ENCODE measurements at regions not wholly inside any gene's neighbourhood (a gene's known extent, or its start where the extent isn't known, plus 50 kb on each side); places are given as distances from the start of the nearest gene placed in this dataset.

DNA sequence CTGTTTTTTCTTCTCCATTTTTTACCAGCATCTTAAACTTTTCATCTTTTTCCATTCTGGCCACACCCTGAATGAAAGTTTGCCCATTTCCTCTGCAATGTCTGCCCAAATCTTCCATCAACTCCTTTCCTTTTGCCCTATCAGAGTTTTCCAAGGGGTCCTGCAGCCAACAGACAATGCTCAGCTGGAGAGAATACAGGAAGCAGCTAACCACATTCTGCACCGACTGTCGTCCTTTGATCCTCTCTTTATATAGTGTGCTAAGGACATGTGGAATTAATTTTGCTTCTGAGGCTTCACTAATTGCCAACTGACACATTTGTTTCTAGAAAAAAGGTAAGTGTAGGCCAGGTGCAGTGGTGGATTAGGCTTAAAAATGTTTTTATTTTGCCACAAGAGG, 50.5 kb upstream of the DLX2 start:
- Histone ChIP-seq H3K36me3 (ENCODE audit: control insufficient read depth, insufficient read depth, low read length) (no peaks in the 10 kb centered on the region), H3K27me3 (ENCODE audit: control insufficient read depth, insufficient read depth, low read length) (peaks cover 3% of the 10 kb centered on the region)
- DNase-seq = no peak

GRCh38 chr2:172153757-172154156, 51.1 kb upstream of the DLX2 start:
- no peak for DNase-seq
- no peaks in the 10 kb centered on the region for H3K9me3 ChIP-seq (replicated peaks; ENCODE audit: control insufficient read depth, low read depth, low read length)
- H3K27ac ChIP-seq (ENCODE audit: low read length) = no peak overlapping the region
- peaks cover 3% of the 10 kb centered on the region for H3K27me3 ChIP-seq (ENCODE audit: control insufficient read depth, insufficient read depth, low read length)
- no peak overlapping the region for H3K4me3 ChIP-seq (ENCODE audit: low read length)
- no peaks in the 10 kb centered on the region for H3K36me3 ChIP-seq (ENCODE audit: control insufficient read depth, insufficient read depth, low read length)
- no peaks in the 10 kb centered on the region for H3K4me1 ChIP-seq (ENCODE audit: control insufficient read depth, insufficient read depth, low read length)

More for the DNA sequence above, 50.5 kb upstream of the DLX2 start:
- no peaks in the 10 kb centered on the region for H3K4me1 ChIP-seq (ENCODE audit: control insufficient read depth, insufficient read depth, low read length)
- WGBS (ENCODE audit: insufficient coverage) = no CpG with 5 or more reads among the region's 2 CpGs
- H3K9me3 ChIP-seq (replicated peaks; ENCODE audit: control insufficient read depth, low read depth, low read length) = no peaks in the 10 kb centered on the region
- H3K27ac ChIP-seq (ENCODE audit: low read length) = no peak overlapping the region
- no peak overlapping the region for H3K4me3 ChIP-seq (ENCODE audit: low read length)

DNA sequence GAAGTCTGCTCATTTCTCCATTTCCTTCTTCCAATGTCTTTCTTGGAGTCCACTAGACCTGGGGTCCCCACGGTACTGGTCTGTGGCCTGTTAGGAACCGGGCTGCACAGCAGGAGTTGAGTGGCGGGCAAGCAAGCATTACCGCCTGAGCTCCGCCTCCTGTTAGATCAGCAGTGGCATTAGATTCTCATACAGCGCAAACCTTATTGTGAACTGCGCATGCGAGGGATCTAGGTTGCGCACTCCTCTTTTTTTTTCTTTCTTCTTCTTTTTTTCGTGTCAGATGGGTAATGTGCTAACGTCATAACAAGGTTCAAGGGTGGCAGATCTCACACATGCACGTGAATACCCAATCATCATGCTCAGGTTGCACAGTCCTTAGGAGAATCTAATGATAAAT, 53.1 kb upstream of the DLX2 start:
- 82% methylated on average over 9 of the region's 12 CpGs for WGBS (ENCODE audit: insufficient coverage)
- Histone ChIP-seq H3K4me1 (ENCODE audit: control insufficient read depth, insufficient read depth, low read length) (no peaks in the 10 kb centered on the region), H3K27me3 (ENCODE audit: control insufficient read depth, insufficient read depth, low read length) (peaks cover 3% of the 10 kb centered on the region), H3K9me3 (replicated peaks; ENCODE audit: control insufficient read depth, low read depth, low read length) (peaks cover 2% of the 10 kb centered on the region), H3K36me3 (ENCODE audit: control insufficient read depth, insufficient read depth, low read length) (no peaks in the 10 kb centered on the region), H3K27ac (ENCODE audit: low read length) (no peak overlapping the region), H3K4me3 (ENCODE audit: low read length) (no peak overlapping the region)
- no peak for DNase-seq

- Histone ChIP-seq H3K4me3 (ENCODE audit: low read length) (no peak overlapping the region), H3K27ac (ENCODE audit: low read length) (no peak overlapping the region), H3K9me3 (replicated peaks; ENCODE audit: control insufficient read depth, low read depth, low read length) (peaks cover 4% of the 10 kb centered on the region), H3K36me3 (ENCODE audit: control insufficient read depth, insufficient read depth, low read length) (no peaks in the 10 kb centered on the region), H3K27me3 (ENCODE audit: control insufficient read depth, insufficient read depth, low read length) (peaks cover under 1% of the 10 kb centered on the region), H3K4me1 (ENCODE audit: control insufficient read depth, insufficient read depth, low read length) (no peaks in the 10 kb centered on the region)
- WGBS (ENCODE audit: insufficient coverage) = no CpG with 5 or more reads among the region's 1 CpG
- no peak for DNase-seq
These were observed 58.1 kb upstream of the DLX2 start for GRCh38 chr2:172160839-172161238.

GRCh38 chr2:172162225-172162733, 59.6 kb upstream of the DLX2 start:
- Histone ChIP-seq H3K27me3 (ENCODE audit: control insufficient read depth, insufficient read depth, low read length) (no peaks in the 10 kb centered on the region), H3K27ac (ENCODE audit: low read length) (no peak overlapping the region), H3K9me3 (replicated peaks; ENCODE audit: control insufficient read depth, low read depth, low read length) (peaks cover 4% of the 10 kb centered on the region), H3K4me1 (ENCODE audit: control insufficient read depth, insufficient read depth, low read length) (no peaks in the 10 kb centered on the region), H3K36me3 (ENCODE audit: control insufficient read depth, insufficient read depth, low read length) (no peaks in the 10 kb centered on the region), H3K4me3 (ENCODE audit: low read length) (no peak overlapping the region)
- whole genome bisulfite sequencing (ENCODE audit: insufficient coverage) = 69% methylated on average over 6 of the region's 7 CpGs
- no peak for DNase-seq

GRCh38 chr2:172162739-172163336, 60.1 kb upstream of the DLX2 start:
- H3K27me3 ChIP-seq (ENCODE audit: control insufficient read depth, insufficient read depth, low read length) = no peaks in the 10 kb centered on the region
- 93% methylated on average over 3 of the region's 9 CpGs for WGBS (ENCODE audit: insufficient coverage)
- peaks cover 4% of the 10 kb centered on the region for H3K9me3 ChIP-seq (replicated peaks; ENCODE audit: control insufficient read depth, low read depth, low read length)
- H3K36me3 ChIP-seq (ENCODE audit: control insufficient read depth, insufficient read depth, low read length) = no peaks in the 10 kb centered on the region
- no peaks in the 10 kb centered on the region for H3K4me1 ChIP-seq (ENCODE audit: control insufficient read depth, insufficient read depth, low read length)
- H3K27ac ChIP-seq (ENCODE audit: low read length) = no peak overlapping the region
- DNase-seq = no peak
- no peak overlapping the region for H3K4me3 ChIP-seq (ENCODE audit: low read length)

GRCh38 chr2:172168917-172169346, 66.2 kb upstream of the DLX2 start:
- Histone ChIP-seq H3K36me3 (ENCODE audit: control insufficient read depth, insufficient read depth, low read length) (no peaks in the 10 kb centered on the region), H3K27ac (ENCODE audit: low read length) (no peak overlapping the region), H3K27me3 (ENCODE audit: control insufficient read depth, insufficient read depth, low read length) (peaks cover 21% of the 10 kb centered on the region), H3K4me1 (ENCODE audit: control insufficient read depth, insufficient read depth, low read length) (peaks cover 3% of the 10 kb centered on the region), H3K9me3 (replicated peaks; ENCODE audit: control insufficient read depth, low read depth, low read length) (no peaks in the 10 kb centered on the region), H3K4me3 (ENCODE audit: low read length) (no peak overlapping the region)
- WGBS (ENCODE audit: insufficient coverage) = no CpG with 5 or more reads among the region's 3 CpGs
- DNase-seq = no peak

DNA sequence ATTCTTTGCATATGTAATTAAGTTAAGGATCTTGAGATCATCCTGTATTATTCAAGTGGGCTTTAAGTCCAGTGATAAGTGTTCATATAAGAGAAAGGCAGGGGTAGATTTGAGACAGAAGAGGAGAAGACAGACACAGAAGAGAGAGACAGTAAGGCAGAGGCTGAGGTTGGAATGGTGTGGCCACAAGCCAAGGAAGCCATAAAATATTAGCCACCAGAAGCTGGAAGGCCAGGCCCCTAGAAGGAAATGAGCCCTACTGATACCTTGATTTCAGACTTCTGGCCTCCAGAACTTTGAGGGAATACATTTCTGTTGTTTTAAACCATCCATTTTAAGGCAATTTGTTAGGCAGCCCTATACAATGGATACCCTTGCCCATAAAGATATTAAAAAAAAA, 66.9 kb upstream of the DLX2 start:
- no peak overlapping the region for H3K27ac ChIP-seq (ENCODE audit: low read length)
- no peaks in the 10 kb centered on the region for H3K9me3 ChIP-seq (replicated peaks; ENCODE audit: control insufficient read depth, low read depth, low read length)
- H3K4me3 ChIP-seq (ENCODE audit: low read length) = no peak overlapping the region
- peaks cover 3% of the 10 kb centered on the region for H3K4me1 ChIP-seq (ENCODE audit: control insufficient read depth, insufficient read depth, low read length)
- DNase-seq = no peak
- H3K36me3 ChIP-seq (ENCODE audit: control insufficient read depth, insufficient read depth, low read length) = no peaks in the 10 kb centered on the region
- H3K27me3 ChIP-seq (ENCODE audit: control insufficient read depth, insufficient read depth, low read length) = peaks cover 21% of the 10 kb centered on the region

DNA sequence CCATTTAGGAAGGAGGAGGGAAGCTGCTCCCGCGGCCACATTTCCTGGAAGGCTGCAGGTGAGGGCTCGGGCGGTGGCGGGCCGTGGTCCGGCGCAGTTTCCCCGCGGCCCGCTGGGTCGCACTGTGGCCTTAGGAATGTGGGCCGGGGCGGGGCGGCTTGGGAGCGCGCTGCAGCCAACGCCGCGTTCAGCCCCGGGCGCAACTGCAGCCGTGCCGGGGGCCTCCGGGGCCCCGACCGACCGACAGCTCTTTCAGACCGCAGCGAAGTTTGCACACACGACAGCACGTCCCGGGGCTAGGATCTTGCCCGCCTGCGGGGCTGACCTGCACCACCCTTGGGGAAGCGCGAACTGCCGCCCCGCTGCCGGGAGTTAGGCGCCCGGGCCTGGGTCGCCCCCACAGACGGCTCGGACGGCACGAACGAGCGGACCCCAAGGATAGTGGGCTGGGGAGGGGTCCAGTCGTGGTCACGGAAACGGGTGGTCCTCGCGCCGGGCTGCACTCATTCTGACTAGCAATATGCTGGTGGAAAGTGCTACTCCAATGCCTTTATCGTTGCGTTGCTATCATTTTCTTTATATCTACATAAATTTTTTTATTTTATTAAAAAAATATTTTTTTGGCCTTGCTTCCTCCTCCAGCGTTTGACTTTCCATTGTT, 69.9 kb upstream of the DLX2 start:
- H3K9me3 ChIP-seq (replicated peaks; ENCODE audit: control insufficient read depth, low read depth, low read length) = no peaks in the 10 kb centered on the region
- DNase-seq = peak; percentile 72
- no peak overlapping the region for H3K27ac ChIP-seq (ENCODE audit: low read length)
- peaks cover 3% of the 10 kb centered on the region for H3K4me1 ChIP-seq (ENCODE audit: control insufficient read depth, insufficient read depth, low read length)
- 1% methylated on average over 47 of the region's 58 CpGs for WGBS (ENCODE audit: insufficient coverage)
- peaks cover 21% of the 10 kb centered on the region for H3K27me3 ChIP-seq (ENCODE audit: control insufficient read depth, insufficient read depth, low read length)
- no peaks in the 10 kb centered on the region for H3K36me3 ChIP-seq (ENCODE audit: control insufficient read depth, insufficient read depth, low read length)
- H3K4me3 ChIP-seq (ENCODE audit: low read length) = peak overlapping the region; percentile 59

DNA sequence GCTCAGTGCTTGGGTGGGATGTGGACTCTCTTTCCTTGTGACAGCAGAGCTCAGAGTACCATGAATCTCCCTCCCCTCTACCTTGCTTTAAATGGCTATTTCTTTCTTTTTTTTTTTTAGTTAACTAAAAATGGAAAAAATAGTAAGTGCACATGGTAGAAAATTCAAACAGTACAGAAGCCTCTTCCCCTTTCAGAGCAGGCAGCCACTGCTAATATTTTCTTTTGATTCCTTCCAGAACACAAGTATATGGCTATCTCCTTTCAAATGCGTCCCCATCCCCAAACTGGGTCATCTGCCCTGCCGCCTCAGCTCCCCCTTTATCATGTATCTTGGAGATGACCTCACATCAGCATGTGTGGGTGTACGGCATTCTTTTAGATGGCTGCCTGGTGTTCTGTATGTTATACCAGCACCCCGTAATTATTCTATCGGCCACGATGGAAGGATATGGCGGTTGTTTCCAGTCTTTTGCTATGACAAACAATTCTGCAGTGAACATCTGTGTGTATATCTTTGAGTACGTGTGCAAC, 70.5 kb upstream of the DLX2 start:
- no peak overlapping the region for H3K27ac ChIP-seq (ENCODE audit: low read length)
- 63% methylated on average over 4 of the region's 8 CpGs for WGBS (ENCODE audit: insufficient coverage)
- H3K9me3 ChIP-seq (replicated peaks; ENCODE audit: control insufficient read depth, low read depth, low read length) = no peaks in the 10 kb centered on the region
- H3K36me3 ChIP-seq (ENCODE audit: control insufficient read depth, insufficient read depth, low read length) = no peaks in the 10 kb centered on the region
- peaks cover 21% of the 10 kb centered on the region for H3K27me3 ChIP-seq (ENCODE audit: control insufficient read depth, insufficient read depth, low read length)
- H3K4me1 ChIP-seq (ENCODE audit: control insufficient read depth, insufficient read depth, low read length) = peaks cover 3% of the 10 kb centered on the region
- H3K4me3 ChIP-seq (ENCODE audit: low read length) = no peak overlapping the region
- DNase-seq = peak; percentile 7

Data from muscle of leg (tissue), 3 donors.